Dermis microvascular lymphatic vessel endothelial cell (primary cell): ENCODE measurements at regions not wholly inside any gene's neighbourhood (a gene's known extent, or its start where the extent isn't known, plus 50 kb on each side); places are given as distances from the start of the nearest gene placed in this dataset.

Source experiments
- DNase-seq, 2 donors: peaks; one replicate each; pipeline versions ENCODE4 v3.0.0 to v3.0.0-alpha.2; 2010; ENCODE audit warnings: low read depth in 2 of 2

- no peak for DNase-seq
These were observed 499.0 kb downstream of the TCERG1L start for GRCh38 chr10:130812381-130813148.

- no peak for DNase-seq
These were observed 496.9 kb downstream of the TCERG1L start for GRCh38 chr10:130814610-130815009.

GRCh38 chr10:130816116-130816901, 495.2 kb downstream of the TCERG1L start:
- no peak for DNase-seq

GRCh38 chr10:130817046-130817624, 494.4 kb downstream of the TCERG1L start:
- no peak for DNase-seq

GRCh38 chr10:130817674-130818073, 493.8 kb downstream of the TCERG1L start:
- no peak for DNase-seq

GRCh38 chr10:130820880-130821482, 490.5 kb downstream of the TCERG1L start:
- no peak for DNase-seq

- no peak for DNase-seq
These were observed 487.1 kb downstream of the TCERG1L start for GRCh38 chr10:130824230-130825014.

- no peak for DNase-seq
These were observed 477.9 kb downstream of the TCERG1L start for GRCh38 chr10:130833596-130833995.

GRCh38 chr10:130834170-130834569, 477.4 kb downstream of the TCERG1L start:
- no peak for DNase-seq

- no peak for DNase-seq
These were observed 476.9 kb downstream of the TCERG1L start for GRCh38 chr10:130834573-130834972.

GRCh38 chr10:130835068-130835467, 476.5 kb downstream of the TCERG1L start:
- no peak for DNase-seq

- no peak for DNase-seq
These were observed 475.2 kb downstream of the TCERG1L start for GRCh38 chr10:130836344-130836743.

- DNase-seq = no peak
These were observed 468.4 kb downstream of the TCERG1L start for GRCh38 chr10:130843051-130843653.

GRCh38 chr10:130844310-130844709, 467.2 kb downstream of the TCERG1L start:
- no peak for DNase-seq

- no peak for DNase-seq
These were observed 464.4 kb downstream of the TCERG1L start for GRCh38 chr10:130847170-130847569.

- DNase-seq = no peak
These were observed 462.7 kb downstream of the TCERG1L start for GRCh38 chr10:130848855-130849254.

- DNase-seq = no peak
These were observed 457.4 kb downstream of the TCERG1L start for GRCh38 chr10:130854151-130854550.

GRCh38 chr10:130857631-130858295, 453.8 kb downstream of the TCERG1L start:
- DNase-seq = no peak

GRCh38 chr10:130858626-130859025, 452.9 kb downstream of the TCERG1L start:
- no peak for DNase-seq

GRCh38 chr10:130859427-130859826, 452.1 kb downstream of the TCERG1L start:
- DNase-seq = no peak
